ENCODE measurements at regions not wholly inside any gene's neighbourhood (a gene's known extent, or its start where the extent isn't known, plus 50 kb on each side); places are given as distances from the start of the nearest gene placed in this dataset.

- no peak for DNase-seq (ENCODE audit: extremely low read depth, insufficient read length)
- no peaks in the 10 kb centered on the region for H3K27me3 ChIP-seq (replicated peaks; ENCODE audit: control insufficient read depth, insufficient read depth, low read length)
- no peak overlapping the region for H3K4me3 ChIP-seq (replicated peaks; ENCODE audit: low read depth, low read length)
- TF ChIP-seq CTCF (IDR thresholded peaks at IDR 0.05; ENCODE audit: insufficient read depth, low read length, poor library complexity, severe bottlenecking): no peak
- H3K36me3 ChIP-seq (ENCODE audit: control insufficient read depth, insufficient read depth, low read length): no peaks in the 10 kb centered on the region
These were observed 818.6 kb downstream of the FAM181B start for GRCh38 chr11:81915045-81915444.

- no peak for DNase-seq (ENCODE audit: extremely low read depth, insufficient read length)
- Histone ChIP-seq H3K4me3 (replicated peaks; ENCODE audit: low read depth, low read length) (no peak overlapping the region), H3K27me3 (replicated peaks; ENCODE audit: control insufficient read depth, insufficient read depth, low read length) (no peaks in the 10 kb centered on the region), H3K36me3 (ENCODE audit: control insufficient read depth, insufficient read depth, low read length) (no peaks in the 10 kb centered on the region)
- TF ChIP-seq CTCF (IDR thresholded peaks at IDR 0.05; ENCODE audit: insufficient read depth, low read length, poor library complexity, severe bottlenecking): no peak
These were observed 819.9 kb downstream of the FAM181B start for GRCh38 chr11:81913793-81914192.

- Histone ChIP-seq H3K27me3 (replicated peaks; ENCODE audit: control insufficient read depth, insufficient read depth, low read length) (no peaks in the 10 kb centered on the region), H3K36me3 (ENCODE audit: control insufficient read depth, insufficient read depth, low read length) (no peaks in the 10 kb centered on the region), H3K4me3 (replicated peaks; ENCODE audit: low read depth, low read length) (no peak overlapping the region)
- DNase-seq (ENCODE audit: extremely low read depth, insufficient read length): no peak
- TF ChIP-seq CTCF (IDR thresholded peaks at IDR 0.05; ENCODE audit: insufficient read depth, low read length, poor library complexity, severe bottlenecking): no peak
These were observed 825.7 kb downstream of the FAM181B start for GRCh38 chr11:81907996-81908395.

- no peak for DNase-seq (ENCODE audit: extremely low read depth, insufficient read length)
- Histone ChIP-seq H3K36me3 (ENCODE audit: control insufficient read depth, insufficient read depth, low read length) (no peaks in the 10 kb centered on the region), H3K4me3 (replicated peaks; ENCODE audit: low read depth, low read length) (no peak overlapping the region), H3K27me3 (replicated peaks; ENCODE audit: control insufficient read depth, insufficient read depth, low read length) (no peaks in the 10 kb centered on the region)
- no peak for TF ChIP-seq CTCF (IDR thresholded peaks at IDR 0.05; ENCODE audit: insufficient read depth, low read length, poor library complexity, severe bottlenecking)
These were observed 834.5 kb downstream of the FAM181B start for GRCh38 chr11:81899156-81899555.

GRCh38 chr11:81897639-81898038, 836.0 kb downstream of the FAM181B start:
- H3K27me3 ChIP-seq (replicated peaks; ENCODE audit: control insufficient read depth, insufficient read depth, low read length): no peaks in the 10 kb centered on the region
- H3K36me3 ChIP-seq (ENCODE audit: control insufficient read depth, insufficient read depth, low read length): no peaks in the 10 kb centered on the region
- no peak overlapping the region for H3K4me3 ChIP-seq (replicated peaks; ENCODE audit: low read depth, low read length)
- no peak for TF ChIP-seq CTCF (IDR thresholded peaks at IDR 0.05; ENCODE audit: insufficient read depth, low read length, poor library complexity, severe bottlenecking)
- DNase-seq (ENCODE audit: extremely low read depth, insufficient read length): no peak

GRCh38 chr11:81895258-81895657, 838.4 kb downstream of the FAM181B start:
- H3K36me3 ChIP-seq (ENCODE audit: control insufficient read depth, insufficient read depth, low read length): no peaks in the 10 kb centered on the region
- DNase-seq (ENCODE audit: extremely low read depth, insufficient read length): no peak
- no peaks in the 10 kb centered on the region for H3K27me3 ChIP-seq (replicated peaks; ENCODE audit: control insufficient read depth, insufficient read depth, low read length)
- no peak for TF ChIP-seq CTCF (IDR thresholded peaks at IDR 0.05; ENCODE audit: insufficient read depth, low read length, poor library complexity, severe bottlenecking)
- no peak overlapping the region for H3K4me3 ChIP-seq (replicated peaks; ENCODE audit: low read depth, low read length)

All from GM06990 (cell line).